Hepatocyte (in vitro differentiated cells): ENCODE measurements at regions not wholly inside any gene's neighbourhood (a gene's known extent, or its start where the extent isn't known, plus 50 kb on each side); places are given as distances from the start of the nearest gene placed in this dataset.

Experiments used
- CTCF ChIP-seq: fragments of 200-600 bp; sonication (generic); IDR thresholded peaks from 2 replicates; pipeline ENCODE4 v1.5.1; 2016; ENCODE audit warnings: antibody characterized with exemption, mild to moderate bottlenecking; ENCODE audit not compliant: poor library complexity
- EZH2phosphoT487 ChIP-seq: fragments of 200-600 bp; sonication (generic); IDR thresholded peaks from one replicate; pipeline ENCODE4 v1.6.1; 2018; ENCODE audit warnings: antibody characterized with exemption, mild to moderate bottlenecking, low read depth, moderate library complexity; ENCODE audit not compliant: unreplicated experiment, severe bottlenecking

- TF ChIP-seq CTCF (no peak), EZH2phosphoT487 (no peak)
These were observed 189.7 kb downstream of the FSCB start for GRCh38 chr14:44317441-44317746.
